Glutamatergic neuron (in vitro differentiated cells): ENCODE measurements at regions not wholly inside any gene's neighbourhood (a gene's known extent, or its start where the extent isn't known, plus 50 kb on each side); places are given as distances from the start of the nearest gene placed in this dataset.

Source experiments
- DNase-seq: peaks from one replicate; pipeline ENCODE4 v3.0.0; 2022
- H3K27ac Mint-ChIP-seq: one replicate; pipeline ENCODE4 v1.8.0; 2020; ENCODE audit warnings: mild to moderate bottlenecking, mixed read lengths, inconsistent platforms; ENCODE audit not compliant: unreplicated experiment
- H3K27me3 Mint-ChIP-seq: one replicate; pipeline ENCODE4 v1.8.0; 2020; ENCODE audit warnings: mild to moderate bottlenecking, moderate library complexity, mixed read lengths, inconsistent platforms; ENCODE audit not compliant: unreplicated experiment
- H3K36me3 Mint-ChIP-seq: one replicate; pipeline ENCODE4 v1.8.0; 2020; ENCODE audit warnings: mild to moderate bottlenecking, mixed read lengths, inconsistent platforms; ENCODE audit not compliant: unreplicated experiment
- H3K4me1 Mint-ChIP-seq: one replicate; pipeline ENCODE4 v1.8.0; 2020; ENCODE audit warnings: mild to moderate bottlenecking, low read depth, mixed read lengths, inconsistent platforms; ENCODE audit not compliant: unreplicated experiment
- H3K4me3 Mint-ChIP-seq: one replicate; pipeline ENCODE4 v1.8.0; 2020; ENCODE audit warnings: mild to moderate bottlenecking, mixed read lengths, inconsistent platforms; ENCODE audit not compliant: unreplicated experiment
- H3K9me3 Mint-ChIP-seq: one replicate; pipeline ENCODE4 v1.8.0; 2020; ENCODE audit warnings: mild to moderate bottlenecking, moderate library complexity, mixed read lengths, inconsistent platforms; ENCODE audit not compliant: unreplicated experiment
- TF ChIP-seq, protein P1 (sequence below): fragments of 200-600 bp; sonication (generic); IDR thresholded peaks from one replicate; pipeline ENCODE4 v1.5.0; 2021; ENCODE audit not compliant: partially characterized antibody, unreplicated experiment

DNA sequence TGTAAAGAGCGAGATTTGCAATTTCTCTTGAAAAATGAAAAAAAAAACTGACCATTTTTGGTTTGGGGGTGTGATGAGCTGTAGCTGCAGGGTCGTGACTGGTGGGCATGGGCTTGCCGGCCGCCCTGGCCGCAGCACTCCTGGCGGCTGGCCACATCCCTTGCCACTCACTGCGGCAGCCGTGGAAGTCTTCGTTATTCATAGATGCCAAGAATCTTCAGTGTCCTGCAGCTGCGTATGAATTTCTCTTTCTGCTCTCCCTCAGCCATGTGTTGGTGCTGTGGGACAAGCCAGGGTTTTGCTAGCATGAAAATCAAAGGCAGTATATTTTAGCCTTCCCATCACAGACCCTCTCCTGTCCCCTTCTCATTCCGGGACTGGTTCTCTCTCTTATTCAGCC lies 151.7 kb upstream of the TSHZ3 start:
- H3K4me1 Mint-ChIP-seq: peaks cover 10% of the 10 kb centered on the region
- DNase-seq: no peak
- TF ChIP-seq, protein P1, sequence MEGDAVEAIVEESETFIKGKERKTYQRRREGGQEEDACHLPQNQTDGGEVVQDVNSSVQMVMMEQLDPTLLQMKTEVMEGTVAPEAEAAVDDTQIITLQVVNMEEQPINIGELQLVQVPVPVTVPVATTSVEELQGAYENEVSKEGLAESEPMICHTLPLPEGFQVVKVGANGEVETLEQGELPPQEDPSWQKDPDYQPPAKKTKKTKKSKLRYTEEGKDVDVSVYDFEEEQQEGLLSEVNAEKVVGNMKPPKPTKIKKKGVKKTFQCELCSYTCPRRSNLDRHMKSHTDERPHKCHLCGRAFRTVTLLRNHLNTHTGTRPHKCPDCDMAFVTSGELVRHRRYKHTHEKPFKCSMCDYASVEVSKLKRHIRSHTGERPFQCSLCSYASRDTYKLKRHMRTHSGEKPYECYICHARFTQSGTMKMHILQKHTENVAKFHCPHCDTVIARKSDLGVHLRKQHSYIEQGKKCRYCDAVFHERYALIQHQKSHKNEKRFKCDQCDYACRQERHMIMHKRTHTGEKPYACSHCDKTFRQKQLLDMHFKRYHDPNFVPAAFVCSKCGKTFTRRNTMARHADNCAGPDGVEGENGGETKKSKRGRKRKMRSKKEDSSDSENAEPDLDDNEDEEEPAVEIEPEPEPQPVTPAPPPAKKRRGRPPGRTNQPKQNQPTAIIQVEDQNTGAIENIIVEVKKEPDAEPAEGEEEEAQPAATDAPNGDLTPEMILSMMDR: no peak
- H3K27ac Mint-ChIP-seq: no peak overlapping the region
- no peak overlapping the region for H3K4me3 Mint-ChIP-seq
- H3K9me3 Mint-ChIP-seq: peaks cover 5% of the 10 kb centered on the region
- H3K27me3 Mint-ChIP-seq: peaks cover 2% of the 10 kb centered on the region
- H3K36me3 Mint-ChIP-seq: no peaks in the 10 kb centered on the region

DNA sequence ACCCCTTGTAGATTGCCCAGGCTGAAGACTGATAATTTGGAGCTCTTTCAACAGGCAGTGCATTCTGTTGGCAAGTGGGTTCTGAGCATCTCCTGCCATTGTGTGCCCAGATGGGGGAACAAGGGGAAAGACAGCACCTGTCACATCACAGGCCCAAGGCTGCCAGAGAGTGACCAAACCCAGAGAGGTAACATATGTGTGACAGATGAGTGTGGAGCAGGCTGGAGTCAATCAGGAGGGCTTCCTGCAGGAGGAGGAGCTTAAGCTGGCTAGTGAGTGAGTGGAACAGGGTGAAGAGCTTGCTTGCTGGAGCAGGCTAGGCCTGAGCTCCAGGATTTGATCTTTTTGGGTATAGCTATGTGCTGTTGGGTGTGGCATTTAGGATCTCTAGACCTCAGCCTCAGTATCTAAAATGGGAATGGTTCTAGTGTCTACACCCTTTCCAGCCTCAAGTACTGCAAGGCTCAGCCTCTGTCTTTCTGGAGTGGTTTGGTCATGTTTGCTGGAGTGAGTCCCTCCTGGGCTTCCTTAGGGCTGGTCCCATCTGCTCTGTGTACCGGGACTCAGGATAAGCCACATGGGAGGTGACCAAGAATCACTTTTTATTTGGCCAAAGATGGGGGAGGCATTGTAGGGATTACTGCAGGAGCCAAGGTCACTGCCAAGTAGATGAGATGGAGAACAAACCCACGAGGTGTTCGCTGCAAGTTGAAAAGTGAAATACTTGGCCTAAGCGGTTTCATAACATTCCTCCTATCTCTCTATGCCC lies 152.4 kb upstream of the TSHZ3 start:
- peaks cover 10% of the 10 kb centered on the region for H3K4me1 Mint-ChIP-seq
- H3K36me3 Mint-ChIP-seq: no peaks in the 10 kb centered on the region
- DNase-seq: no peak
- H3K9me3 Mint-ChIP-seq: peaks cover 5% of the 10 kb centered on the region
- no peak overlapping the region for H3K4me3 Mint-ChIP-seq
- H3K27ac Mint-ChIP-seq: peak overlapping the region; percentile 34
- peaks cover 2% of the 10 kb centered on the region for H3K27me3 Mint-ChIP-seq
- TF ChIP-seq, protein P1: no peak

- Mint-ChIP-seq H3K4me3 (no peak overlapping the region), H3K36me3 (no peaks in the 10 kb centered on the region), H3K27me3 (peaks cover 2% of the 10 kb centered on the region), H3K9me3 (peaks cover 5% of the 10 kb centered on the region), H3K27ac (no peak overlapping the region), H3K4me1 (peaks cover 10% of the 10 kb centered on the region)
- DNase-seq: no peak
- TF ChIP-seq, protein P1: no peak
Observed at GRCh38 chr19:31502536-31503170, 153.4 kb upstream of the TSHZ3 start.

GRCh38 chr19:31503211-31503610 lies 154.0 kb upstream of the TSHZ3 start:
- H3K36me3 Mint-ChIP-seq: no peaks in the 10 kb centered on the region
- H3K4me1 Mint-ChIP-seq: peaks cover 10% of the 10 kb centered on the region
- no peak for DNase-seq
- TF ChIP-seq, protein P1: no peak
- H3K27me3 Mint-ChIP-seq: peaks cover 2% of the 10 kb centered on the region
- H3K27ac Mint-ChIP-seq: no peak overlapping the region
- H3K4me3 Mint-ChIP-seq: no peak overlapping the region
- H3K9me3 Mint-ChIP-seq: peaks cover 5% of the 10 kb centered on the region

- Mint-ChIP-seq H3K27ac (no peak overlapping the region), H3K27me3 (peaks cover 2% of the 10 kb centered on the region), H3K36me3 (no peaks in the 10 kb centered on the region), H3K4me3 (no peak overlapping the region), H3K4me1 (peaks cover 10% of the 10 kb centered on the region), H3K9me3 (peaks cover 5% of the 10 kb centered on the region)
- DNase-seq: no peak
- TF ChIP-seq, protein P1: no peak
Observed at GRCh38 chr19:31504221-31504620, 155.0 kb upstream of the TSHZ3 start.
